AG04450 (cell line): ENCODE measurements at regions not wholly inside any gene's neighbourhood (a gene's known extent, or its start where the extent isn't known, plus 50 kb on each side); places are given as distances from the start of the nearest gene placed in this dataset.
A peak's percentile ranks its signal among the peaks of the same experiment; 100 is the strongest.

Experiments used
- CTCF ChIA-PET: fragments of 300-600, 350-600 bp; formaldehyde crosslinking; extraction: SDS; loops from one replicate; lab custom pipeline; 2022; ENCODE audit warnings: antibody characterized with exemption, inconsistent platforms; lab: Charles Lee
- POLR2A ChIA-PET: fragments of 350-600 bp; formaldehyde crosslinking; extraction: SDS; loops from one replicate; lab custom pipeline; 2021; ENCODE audit warnings: antibody characterized with exemption, inconsistent platforms; lab: Yijun Ruan, JAX
- DNase-seq: peaks from one replicate; pipeline ENCODE4 v3.0.0-alpha.2; 2011; ENCODE audit warnings: low read depth, low spot score
- H3K27ac ChIP-seq: one replicate; pipeline ENCODE4 v1.5.1; 2012; ENCODE audit warnings: low read depth, low read length, control low read depth
- H3K27me3 ChIP-seq: one replicate; pipeline ENCODE4 v1.6.0; 2012; ENCODE audit warnings: low read length; ENCODE audit not compliant: control insufficient read depth, insufficient read depth
- H3K4me3 ChIP-seq: 2 replicates; pipeline ENCODE4 v1.5.1; 2011; ENCODE audit warnings: mild to moderate bottlenecking, low read depth, low read length, control low read depth
- H3K9me3 ChIP-seq: 2 replicates; pipeline ENCODE4 v1.5.1; 2012; ENCODE audit warnings: low read length; ENCODE audit not compliant: control insufficient read depth, insufficient read depth
- TF ChIP-seq, protein P1 (sequence below): IDR thresholded peaks from 2 replicates; pipeline ENCODE4 v1.5.1; 2011; ENCODE audit warnings: low read depth, low read length, control low read depth, inconsistent platforms

DNA sequence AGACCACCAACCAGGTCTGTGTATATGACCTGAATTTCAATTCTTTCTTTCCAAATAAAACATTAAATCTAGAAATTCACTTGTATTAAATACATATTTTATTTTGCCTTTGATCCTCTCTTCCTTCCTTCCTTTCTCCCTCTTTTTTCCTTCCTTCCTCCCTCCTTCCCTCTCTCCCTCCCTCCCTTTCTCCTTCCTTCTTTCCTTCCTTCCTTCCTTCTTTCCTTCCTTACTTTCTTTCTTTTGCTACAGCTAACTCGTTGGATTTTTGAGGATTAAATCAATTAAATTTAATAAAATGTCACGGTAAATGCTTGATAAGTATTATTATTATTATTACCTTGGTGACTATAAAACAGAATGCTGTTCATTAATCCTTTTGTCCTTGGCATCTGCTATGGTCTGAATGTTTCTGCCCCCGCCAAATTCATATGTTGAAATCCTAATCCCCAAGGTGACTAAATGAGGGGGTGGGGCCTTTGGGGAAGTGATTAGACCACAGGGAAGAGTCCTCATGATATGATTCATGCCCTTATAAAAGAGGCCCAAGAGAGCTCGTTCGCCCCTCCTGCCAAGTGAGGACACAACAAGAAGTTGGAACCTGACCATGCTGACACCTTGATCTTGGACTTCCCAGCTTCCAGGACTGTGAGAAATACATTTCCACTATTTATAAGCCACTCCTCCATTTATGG lies 67.6 kb upstream of the BTBD3 start:
- H3K27me3 ChIP-seq = no peaks in the 10 kb centered on the region
- H3K9me3 ChIP-seq = no peaks in the 10 kb centered on the region; the same call in 1 of the 2 replicates
- no peak overlapping the region for H3K27ac ChIP-seq
- H3K4me3 ChIP-seq = no peak overlapping the region
- CTCF ChIA-PET = no interaction called here
- TF ChIP-seq, protein P1, sequence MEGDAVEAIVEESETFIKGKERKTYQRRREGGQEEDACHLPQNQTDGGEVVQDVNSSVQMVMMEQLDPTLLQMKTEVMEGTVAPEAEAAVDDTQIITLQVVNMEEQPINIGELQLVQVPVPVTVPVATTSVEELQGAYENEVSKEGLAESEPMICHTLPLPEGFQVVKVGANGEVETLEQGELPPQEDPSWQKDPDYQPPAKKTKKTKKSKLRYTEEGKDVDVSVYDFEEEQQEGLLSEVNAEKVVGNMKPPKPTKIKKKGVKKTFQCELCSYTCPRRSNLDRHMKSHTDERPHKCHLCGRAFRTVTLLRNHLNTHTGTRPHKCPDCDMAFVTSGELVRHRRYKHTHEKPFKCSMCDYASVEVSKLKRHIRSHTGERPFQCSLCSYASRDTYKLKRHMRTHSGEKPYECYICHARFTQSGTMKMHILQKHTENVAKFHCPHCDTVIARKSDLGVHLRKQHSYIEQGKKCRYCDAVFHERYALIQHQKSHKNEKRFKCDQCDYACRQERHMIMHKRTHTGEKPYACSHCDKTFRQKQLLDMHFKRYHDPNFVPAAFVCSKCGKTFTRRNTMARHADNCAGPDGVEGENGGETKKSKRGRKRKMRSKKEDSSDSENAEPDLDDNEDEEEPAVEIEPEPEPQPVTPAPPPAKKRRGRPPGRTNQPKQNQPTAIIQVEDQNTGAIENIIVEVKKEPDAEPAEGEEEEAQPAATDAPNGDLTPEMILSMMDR = no peak
- POLR2A ChIA-PET = interaction anchor here (1.0 kb wide), 1 partner anchor 40 kb away, joined by 3 read pairs; no protein-coding TSS in a partner anchor
- DNase-seq = no peak

DNA sequence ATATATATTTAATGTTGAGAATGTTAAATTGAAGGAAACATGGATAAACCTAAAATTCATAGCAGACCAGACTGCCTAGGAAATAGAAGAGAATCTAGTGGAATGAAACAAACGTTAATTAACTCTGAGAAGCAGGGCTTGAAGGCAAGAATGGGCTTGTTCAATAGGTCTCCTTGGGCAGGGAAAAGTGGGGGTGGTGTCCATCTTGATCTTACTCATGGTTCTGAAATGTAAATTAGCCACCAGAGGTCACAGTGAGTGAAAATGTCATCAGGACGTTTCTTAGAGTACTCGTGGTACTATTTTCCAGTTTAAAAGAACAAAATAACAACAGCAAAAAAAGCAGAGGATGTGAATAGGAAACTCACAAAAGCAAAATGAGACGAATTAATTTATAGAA lies 66.8 kb upstream of the BTBD3 start:
- TF ChIP-seq, protein P1 = no peak
- POLR2A ChIA-PET = interaction anchor here (1.0 kb wide), 1 partner anchor 40 kb away, joined by 3 read pairs; no protein-coding TSS in a partner anchor
- H3K9me3 ChIP-seq = no peaks in the 10 kb centered on the region; the same call in 1 of the 2 replicates
- CTCF ChIA-PET = interaction anchor here (0.8 to 1.0 kb wide), 2 partner anchors 12 to 37 kb away, joined by 3 read pairs; no protein-coding TSS in a partner anchor
- no peak for DNase-seq
- H3K27me3 ChIP-seq = no peaks in the 10 kb centered on the region
- no peak overlapping the region for H3K27ac ChIP-seq
- no peak overlapping the region for H3K4me3 ChIP-seq

DNA sequence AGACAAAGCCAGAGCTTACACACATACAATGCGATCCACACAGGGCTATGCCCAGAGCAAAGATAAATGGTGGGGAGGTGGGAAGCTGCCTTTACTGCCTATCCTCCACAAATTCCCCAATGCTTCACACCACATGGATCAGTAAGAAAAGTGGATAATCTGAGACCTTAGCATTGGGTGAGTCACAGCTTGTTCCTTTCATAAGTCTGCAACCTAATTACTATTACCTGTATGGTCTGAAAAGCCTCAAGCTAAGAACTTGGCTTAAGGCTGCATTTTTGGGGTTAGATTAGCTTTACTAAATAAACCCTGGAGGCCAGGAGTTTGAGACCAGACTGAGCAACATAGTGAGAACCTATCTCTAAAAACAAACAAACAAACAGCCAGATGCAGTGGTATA lies 66.0 kb upstream of the BTBD3 start:
- ChIA-PET POLR2A (no interaction called here), CTCF (interaction anchor here (0.8 to 1.0 kb wide), 2 partner anchors 13 to 37 kb away, joined by 3 read pairs; no protein-coding TSS in a partner anchor)
- H3K4me3 ChIP-seq = no peak overlapping the region
- H3K9me3 ChIP-seq = no peaks in the 10 kb centered on the region; the same call in 1 of the 2 replicates
- TF ChIP-seq, protein P1 = no peak
- no peak for DNase-seq
- H3K27ac ChIP-seq = no peak overlapping the region
- H3K27me3 ChIP-seq = no peaks in the 10 kb centered on the region

DNA sequence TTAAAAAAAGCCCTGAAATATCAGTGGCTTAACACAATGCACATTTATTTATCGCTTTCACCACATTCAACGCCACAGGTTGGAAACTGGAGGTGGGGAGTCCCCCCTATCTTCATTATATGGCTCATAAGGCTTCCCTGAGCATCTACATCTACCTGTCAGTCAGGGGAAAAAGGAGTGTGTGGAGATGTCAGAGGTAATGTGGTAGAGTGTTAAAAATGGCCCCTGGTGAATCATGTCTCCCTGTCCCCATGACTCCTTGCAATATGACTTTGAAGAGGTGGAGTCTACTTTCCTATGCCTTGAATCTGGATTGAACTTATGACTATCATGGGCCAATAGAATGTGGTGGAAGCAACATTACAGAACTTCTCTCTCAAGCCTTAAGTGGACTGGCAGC lies 65.5 kb upstream of the BTBD3 start:
- Histone ChIP-seq H3K27ac (no peak overlapping the region), H3K9me3 (no peaks in the 10 kb centered on the region; the same call in 1 of the 2 replicates), H3K4me3 (no peak overlapping the region), H3K27me3 (no peaks in the 10 kb centered on the region)
- ChIA-PET CTCF (interaction anchor here (1.0 kb wide), 1 partner anchor 14 kb away, joined by 3 read pairs; no protein-coding TSS in a partner anchor), POLR2A (no interaction called here)
- TF ChIP-seq, protein P1 = no peak
- no peak for DNase-seq

DNA sequence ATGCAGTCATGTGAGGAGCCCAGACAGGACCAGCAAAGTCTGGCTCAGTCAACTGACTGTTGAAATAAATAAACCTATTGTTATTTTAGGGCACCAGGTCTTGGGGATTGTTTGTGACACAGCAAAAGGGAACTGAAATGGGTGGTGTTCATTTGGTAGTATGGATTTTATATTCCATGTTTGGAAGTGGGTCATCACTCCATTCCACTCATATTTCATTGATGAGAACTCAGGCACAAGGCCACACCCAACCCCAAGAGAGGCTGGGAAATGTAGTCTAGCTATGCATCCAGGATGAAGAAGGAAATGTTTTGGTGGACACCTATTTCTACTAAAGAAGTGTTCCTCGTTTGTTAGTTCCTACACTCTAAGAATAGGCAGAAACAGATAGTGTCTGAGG lies 64.9 kb upstream of the BTBD3 start:
- H3K9me3 ChIP-seq = no peaks in the 10 kb centered on the region; the same call in 1 of the 2 replicates
- no peaks in the 10 kb centered on the region for H3K27me3 ChIP-seq
- DNase-seq = no peak
- CTCF ChIA-PET = interaction anchor here (1.0 kb wide), 1 partner anchor 137 kb away, joined by 4 read pairs; no protein-coding TSS in a partner anchor
- H3K27ac ChIP-seq = peak overlapping the region; percentile 43
- POLR2A ChIA-PET = no interaction called here
- H3K4me3 ChIP-seq = no peak overlapping the region
- TF ChIP-seq, protein P1 = no peak
